ENCODE measurements at regions not wholly inside any gene's neighbourhood (a gene's known extent, or its start where the extent isn't known, plus 50 kb on each side); places are given as distances from the start of the nearest gene placed in this dataset.
"Not testable (repeated sequence)": the region's sequence is repeated elsewhere in the genome, so short reads cannot be mapped to it uniquely, and the experiment has no call there.

DNA sequence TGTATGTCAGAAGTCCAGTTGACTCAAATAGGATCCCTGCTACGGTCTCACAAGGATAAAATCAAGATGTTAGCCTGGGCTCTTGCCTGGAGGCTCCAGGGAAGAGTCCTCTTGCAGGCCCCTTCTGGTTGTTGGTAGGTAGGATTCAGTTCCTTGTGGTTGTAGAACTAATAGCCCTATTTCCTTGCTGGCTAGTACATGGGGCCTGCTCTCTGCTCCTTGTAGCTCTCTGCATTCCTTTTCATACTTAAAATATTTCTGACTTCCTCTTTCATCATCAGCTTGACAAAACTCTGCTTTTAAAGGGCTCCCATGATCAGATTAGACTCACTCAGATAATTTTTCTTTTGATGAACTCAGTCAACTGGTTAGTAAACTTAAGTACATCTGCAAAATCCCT lies 756.7 kb downstream of the GATA3 start:
- no peak for DNase-seq
- intact Hi-C loops (cut with DNase I): no loop called here
- no peak for ATAC-seq (ENCODE audit: poor library complexity)

- DNase-seq (no peak), ATAC-seq (ENCODE audit: poor library complexity) (no peak)
- intact Hi-C loops (cut with DNase I): no loop called here
Observed at GRCh38 chr10:8815969-8816368, 761.5 kb downstream of the GATA3 start.

DNA sequence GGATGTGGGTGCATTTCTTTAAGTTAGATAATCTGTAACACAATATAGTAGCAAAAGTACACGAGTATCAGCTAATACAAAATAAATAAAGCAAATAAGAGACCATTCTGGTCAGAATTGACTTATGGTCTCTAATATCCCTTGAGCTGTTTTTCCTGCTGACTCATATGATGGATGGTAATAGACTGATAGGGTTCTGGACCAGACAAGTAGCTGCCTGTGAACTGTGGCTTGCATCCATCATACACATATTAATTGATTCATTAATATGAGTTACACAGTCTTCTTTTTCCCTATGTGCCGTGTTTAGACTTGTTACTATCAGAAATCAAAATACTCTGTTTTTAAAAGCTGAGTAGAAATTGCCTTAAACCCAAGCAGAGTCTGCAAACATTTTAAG lies 762.8 kb downstream of the GATA3 start:
- no peak for DNase-seq
- no peak for ATAC-seq (ENCODE audit: poor library complexity)
- intact Hi-C loops (cut with DNase I): no loop called here

DNA sequence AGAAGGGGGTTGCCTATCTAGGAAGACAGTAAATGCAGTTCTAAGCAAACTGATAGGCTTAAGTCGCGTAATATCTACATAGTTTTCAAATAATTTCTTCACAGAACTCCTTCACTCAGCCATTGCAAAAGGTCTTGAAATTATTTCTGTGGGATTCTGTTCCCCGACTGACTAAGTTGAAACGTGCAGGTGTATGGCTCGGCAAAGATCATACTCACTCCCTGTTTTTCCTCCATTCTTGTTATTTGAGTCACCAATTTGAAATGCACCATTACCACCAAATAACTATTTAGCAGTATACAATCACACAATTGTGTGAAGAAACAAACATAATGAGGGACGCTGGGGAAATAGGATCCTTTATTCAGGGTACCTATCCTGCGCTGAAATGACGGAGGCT lies 771.1 kb downstream of the GATA3 start:
- DNase-seq (no peak), ATAC-seq (ENCODE audit: poor library complexity) (no peak)
- intact Hi-C loops (cut with DNase I): no loop called here

DNA sequence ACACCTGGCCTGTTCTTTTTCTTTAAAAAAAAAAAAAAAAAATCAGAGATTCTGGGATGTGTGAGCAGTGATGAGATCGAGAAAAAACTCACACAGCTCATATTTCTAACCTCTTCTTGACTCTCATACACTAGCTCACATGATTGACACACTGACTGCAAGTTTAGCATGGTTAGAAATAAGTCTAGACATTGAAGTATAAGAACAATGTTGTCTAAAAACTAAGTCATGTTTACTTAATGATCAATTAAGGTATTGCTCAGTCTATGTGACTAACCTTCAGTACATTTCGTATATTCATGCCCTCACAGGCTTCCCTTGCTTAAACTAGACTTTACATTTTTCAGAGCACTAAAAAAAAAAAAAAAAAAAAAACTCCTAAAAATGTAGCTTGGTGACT lies 775.1 kb downstream of the GATA3 start:
- intact Hi-C loops (cut with DNase I): no loop called here
- no peak for ATAC-seq (ENCODE audit: poor library complexity)
- no peak for DNase-seq

DNA sequence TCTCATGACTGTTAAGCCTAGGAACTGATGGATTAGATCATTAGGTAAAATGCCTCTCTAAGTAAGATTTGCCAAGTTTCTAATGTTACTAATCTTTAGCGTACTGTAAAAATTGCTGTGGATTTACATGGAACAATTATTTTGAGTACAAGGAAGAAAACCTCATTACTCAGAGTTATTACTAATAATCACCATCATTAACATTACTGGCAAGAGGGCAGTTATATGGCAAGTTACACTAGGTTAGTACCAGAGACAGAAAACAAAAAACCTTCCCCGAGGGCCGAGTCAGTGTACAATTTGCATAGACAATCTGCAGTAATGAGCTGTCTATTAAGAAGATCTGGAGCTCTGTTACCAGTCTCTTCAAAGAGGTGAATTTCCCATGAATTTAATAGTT lies 775.6 kb downstream of the GATA3 start:
- intact Hi-C loops (cut with DNase I): no loop called here
- no peak for DNase-seq
- ATAC-seq (ENCODE audit: poor library complexity): no peak

GRCh38 chr10:8830876-8831275 lies 776.4 kb downstream of the GATA3 start:
- ATAC-seq (ENCODE audit: poor library complexity) (no peak), DNase-seq (no peak)
- intact Hi-C loops (cut with DNase I): no loop called here

GRCh38 chr10:8835453-8836167 lies 781.1 kb downstream of the GATA3 start:
- intact Hi-C loops (cut with DNase I): no loop called here
- DNase-seq (no peak), ATAC-seq (ENCODE audit: poor library complexity) (no peak)

GRCh38 chr10:8840356-8840755 lies 785.9 kb downstream of the GATA3 start:
- no peak for ATAC-seq (ENCODE audit: poor library complexity)
- no peak for DNase-seq
- intact Hi-C loops (cut with DNase I): no loop called here

DNA sequence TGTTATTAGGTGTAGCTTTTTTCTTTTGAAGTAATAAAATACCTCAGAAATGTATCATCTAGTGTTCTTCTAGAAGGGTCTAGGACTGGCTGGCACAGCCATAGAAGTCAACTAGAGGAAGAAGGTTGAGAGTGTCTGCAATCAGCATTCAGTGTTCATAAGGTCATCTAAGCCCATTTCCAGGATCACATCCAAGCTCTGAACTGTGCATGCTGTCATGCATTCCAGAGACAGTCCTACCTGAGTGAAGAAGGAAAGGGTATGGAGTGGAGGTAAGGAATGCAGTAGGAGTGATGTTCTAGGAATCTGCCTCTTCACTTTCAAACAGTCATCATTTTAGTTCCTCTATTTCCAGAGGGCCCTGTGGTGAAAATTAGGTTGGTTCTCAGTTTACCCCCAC lies 789.7 kb downstream of the GATA3 start:
- ATAC-seq (ENCODE audit: poor library complexity): no peak
- intact Hi-C loops (cut with DNase I): no loop called here
- no peak for DNase-seq

- intact Hi-C loops (cut with DNase I): no loop called here
- no peak for DNase-seq
- no peak for ATAC-seq (ENCODE audit: poor library complexity)
Observed at GRCh38 chr10:8852546-8852945, 798.1 kb downstream of the GATA3 start.

DNA sequence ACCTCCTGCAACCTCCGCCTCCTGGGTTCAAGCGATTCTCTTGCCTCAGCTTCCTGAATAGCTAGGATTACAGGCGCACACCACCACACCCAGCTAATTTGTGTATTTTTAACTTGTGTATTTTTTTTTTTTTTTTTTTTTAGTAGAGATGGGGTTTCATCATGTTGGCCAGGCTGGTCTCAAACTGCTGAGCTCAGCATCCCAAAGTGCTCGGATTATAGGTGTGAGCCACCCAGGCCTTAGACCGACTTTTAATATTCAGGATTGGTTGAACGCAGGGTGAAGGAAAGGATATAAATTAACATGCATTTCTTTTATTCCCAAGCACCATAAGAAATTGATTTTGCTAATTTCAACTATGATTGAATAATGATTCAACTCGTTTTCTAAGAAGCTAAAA lies 798.6 kb downstream of the GATA3 start:
- ATAC-seq (ENCODE audit: poor library complexity) (no peak), DNase-seq (no peak)
- intact Hi-C loops (cut with DNase I): no loop called here

DNA sequence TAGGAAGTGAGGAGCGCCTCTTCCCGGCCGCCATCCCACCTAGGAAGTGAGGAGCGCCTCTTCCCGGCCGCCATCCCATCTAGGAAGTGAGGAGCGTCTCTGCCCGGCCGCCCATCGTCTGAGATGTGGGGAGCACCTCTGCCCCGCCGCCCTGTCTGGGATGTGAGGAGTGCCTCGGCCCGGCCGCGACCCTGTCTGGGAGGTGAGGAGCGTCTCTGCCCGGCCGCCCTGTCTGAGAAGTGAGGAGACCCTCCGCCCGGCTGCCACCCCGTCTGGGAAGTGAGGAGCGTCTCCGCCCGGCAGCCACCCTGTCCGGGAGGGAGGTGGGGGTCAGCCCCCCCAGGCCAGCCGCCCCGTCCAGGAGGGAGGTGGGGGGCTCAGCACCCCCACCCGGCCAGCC lies 814.4 kb downstream of the GATA3 start:
- DNase-seq; ATAC-seq (ENCODE audit: poor library complexity); intact Hi-C loops (cut with DNase I): not testable (repeated sequence)

GRCh38 chr10:8873310-8873709 lies 818.8 kb downstream of the GATA3 start:
- intact Hi-C loops (cut with DNase I): no loop called here
- no peak for ATAC-seq (ENCODE audit: poor library complexity)
- no peak for DNase-seq

- intact Hi-C loops (cut with DNase I): no loop called here
- DNase-seq: no peak
- no peak for ATAC-seq (ENCODE audit: poor library complexity)
Observed at GRCh38 chr10:8874268-8874667, 819.8 kb downstream of the GATA3 start.

- intact Hi-C loops (cut with DNase I): no loop called here
- no peak for DNase-seq
- no peak for ATAC-seq (ENCODE audit: poor library complexity)
Observed at GRCh38 chr10:8874972-8875371, 820.5 kb downstream of the GATA3 start.

DNA sequence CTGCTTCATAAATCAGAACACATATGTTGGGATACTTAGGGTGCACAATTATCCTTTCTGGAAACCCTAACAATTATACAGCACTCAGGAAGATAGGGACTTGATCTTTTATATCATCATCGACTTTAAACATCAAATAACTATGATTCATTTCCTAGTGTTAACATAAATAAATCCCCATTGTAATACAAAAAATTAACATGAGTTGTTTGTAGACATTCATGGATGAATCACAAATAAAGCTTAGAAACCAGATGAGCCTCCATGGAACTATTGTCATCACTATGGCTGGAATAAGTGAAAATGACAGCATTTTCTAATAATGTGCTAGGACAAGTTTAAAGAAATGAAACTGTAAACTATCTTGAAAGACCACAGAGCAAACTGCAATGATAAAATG lies 821.7 kb downstream of the GATA3 start:
- ATAC-seq (ENCODE audit: poor library complexity): no peak
- intact Hi-C loops (cut with DNase I): no loop called here
- DNase-seq: no peak

DNA sequence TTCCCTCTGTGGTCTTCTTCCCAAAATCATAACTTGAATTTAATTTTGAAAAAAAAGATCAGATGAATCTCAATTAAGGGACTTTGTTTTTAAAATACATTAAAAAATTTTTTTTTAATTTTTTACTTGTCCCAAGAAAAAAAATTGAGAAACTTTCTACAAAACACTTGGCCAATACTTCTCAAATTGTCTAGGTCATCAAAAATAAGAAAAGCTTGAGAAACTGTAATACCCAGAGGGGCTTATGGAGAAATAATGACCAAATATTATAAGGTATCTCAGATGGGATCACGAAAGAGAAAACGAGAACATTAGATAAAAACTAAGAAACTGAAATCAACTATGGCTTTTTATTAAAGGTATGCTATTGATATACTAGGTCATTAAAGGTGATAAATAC lies 835.0 kb downstream of the GATA3 start:
- intact Hi-C loops (cut with DNase I): no loop called here
- ATAC-seq (ENCODE audit: poor library complexity): no peak
- DNase-seq: no peak

DNA sequence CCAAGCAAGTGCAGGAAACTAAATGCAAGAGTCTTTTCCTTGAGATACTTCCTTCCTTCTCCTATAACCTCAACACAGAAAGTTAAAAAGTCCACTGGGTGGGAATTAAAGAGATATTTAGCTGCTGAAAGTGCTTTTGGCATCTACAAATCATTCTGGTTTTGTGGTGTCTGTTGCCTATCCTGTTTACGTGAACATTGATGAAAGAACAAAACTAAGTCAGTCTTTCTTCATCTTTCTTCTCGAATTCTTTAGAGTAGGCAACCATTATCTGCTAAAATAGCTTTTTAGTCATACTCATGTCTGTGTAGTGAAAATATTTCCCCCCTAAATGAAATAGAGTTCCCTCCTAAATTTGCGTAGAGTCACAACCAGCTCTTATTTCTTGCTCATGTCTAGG lies 838.6 kb downstream of the GATA3 start:
- intact Hi-C loops (cut with DNase I): no loop called here
- DNase-seq (no peak), ATAC-seq (ENCODE audit: poor library complexity) (no peak)

GRCh38 chr10:8894148-8894547 lies 839.7 kb downstream of the GATA3 start:
- no peak for ATAC-seq (ENCODE audit: poor library complexity)
- intact Hi-C loops (cut with DNase I): no loop called here
- DNase-seq: no peak

DNA sequence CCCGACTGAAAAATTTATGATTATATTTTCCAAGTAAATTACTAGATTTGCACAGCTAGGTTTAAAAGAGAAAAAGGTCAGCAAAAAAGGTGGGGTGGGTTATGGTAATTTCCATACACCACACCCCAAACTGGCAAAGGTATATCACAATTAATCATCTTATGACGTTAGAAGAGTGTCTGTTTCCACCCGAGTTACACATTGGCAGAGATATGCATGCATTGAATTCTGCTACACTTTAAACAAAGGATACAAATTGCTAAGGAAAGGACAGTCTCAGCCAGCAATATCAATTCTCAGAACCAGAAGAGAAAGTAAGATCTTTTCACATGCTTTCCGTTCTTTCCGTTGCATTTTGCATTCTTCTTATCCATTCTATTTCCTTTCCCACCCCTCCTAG lies 843.3 kb downstream of the GATA3 start:
- DNase-seq (no peak), ATAC-seq (ENCODE audit: poor library complexity) (no peak)
- intact Hi-C loops (cut with DNase I): no loop called here
